Left lung (tissue), 4 donors: ENCODE measurements at regions not wholly inside any gene's neighbourhood (a gene's known extent, or its start where the extent isn't known, plus 50 kb on each side); places are given as distances from the start of the nearest gene placed in this dataset.

ENCODE experiments used
- ATAC-seq: fragments of 200-7000 bp; cut with Tn5 transposase; one replicate; pipeline ENCODE4 v1.9.1; 2020; ENCODE audit warnings: moderate library complexity
- DNase-seq, 4 donors: peaks; one replicate each; pipeline ENCODE4 v3.0.0-alpha.2; 2013 to 2020
- H3K27ac ChIP-seq, 2 donors: fragments of 200-600 bp; sonication (generic) in 1 of 2; one replicate each; pipeline versions ENCODE4 v1.5.0 to v1.8.0; 2020 to 2021
- H3K27me3 ChIP-seq, 2 donors: fragments of 200-600 bp; sonication (generic) in 1 of 2; one replicate each; pipeline versions ENCODE4 v1.5.0 to v1.8.0; 2020 to 2021
- H3K36me3 ChIP-seq, 2 donors: fragments of 200-600 bp; sonication (generic) in 1 of 2; one replicate each; pipeline versions ENCODE4 v1.5.0 to v1.8.0; 2020 to 2021
- H3K4me1 ChIP-seq, 2 donors: fragments of 200-600 bp; one replicate each; pipeline ENCODE4 v1.8.0; 2021
- H3K4me3 ChIP-seq, 2 donors: fragments of 200-600 bp; sonication (generic) in 1 of 2; one replicate each; pipeline versions ENCODE4 v1.5.0 to v1.8.0; 2020 to 2021; ENCODE audit warnings: mild to moderate bottlenecking in 1 of 2
- H3K9me3 ChIP-seq, 2 donors: fragments of 200-600 bp; sonication (generic) in 1 of 2; one replicate each; pipeline versions ENCODE4 v1.5.0 to v1.8.0; 2020 to 2021
- CTCF ChIP-seq, 2 donors: fragments of 200-600 bp; sonication (generic) in 1 of 2; IDR thresholded peaks; one replicate each; pipeline versions ENCODE4 v1.5.0 to v1.8.0; 2021; ENCODE audit warnings: antibody characterized with exemption in 2 of 2
- intact Hi-C, 2 donors: fragments of 100-400 bp; cut with DNase I; formaldehyde crosslinking; loops; one replicate each; pipeline versions ENCODE4 v1.11.2 to v1.14.2; 2022
- donor health status: DM: no; HTN: yes; CAD: no.
- donor health status: DM: no; HTN: no; CAD: no.

GRCh38 chr6:91240878-91241603 lies 654.2 kb upstream of the MAP3K7 start:
- intact Hi-C loops = no loop called here
- no peak overlapping the region for H3K4me3 ChIP-seq
- DNase-seq (no peak), ATAC-seq (no peak)
- H3K27ac ChIP-seq = no peak overlapping the region
- no peak for TF ChIP-seq CTCF (IDR thresholded peaks at IDR 0.05)
- no peaks in the 10 kb centered on the region for H3K27me3 ChIP-seq
- H3K36me3 ChIP-seq = no peaks in the 10 kb centered on the region
- H3K9me3 ChIP-seq = no peaks in the 10 kb centered on the region
- no peaks in the 10 kb centered on the region for H3K4me1 ChIP-seq

- intact Hi-C loops = no loop called here
- Histone ChIP-seq H3K36me3 (no peaks in the 10 kb centered on the region), H3K27me3 (no peaks in the 10 kb centered on the region), H3K4me3 (no peak overlapping the region), H3K27ac (no peak overlapping the region), H3K4me1 (no peaks in the 10 kb centered on the region), H3K9me3 (no peaks in the 10 kb centered on the region)
- ATAC-seq (peak; percentile 71), DNase-seq (no peak)
- no peak for TF ChIP-seq CTCF (IDR thresholded peaks at IDR 0.05)
Observed at GRCh38 chr6:91221072-91221720, 634.3 kb upstream of the MAP3K7 start.

GRCh38 chr6:91213229-91213901 lies 626.5 kb upstream of the MAP3K7 start:
- intact Hi-C loops = no loop called here
- DNase-seq (no peak), ATAC-seq (no peak)
- H3K4me1 ChIP-seq = no peaks in the 10 kb centered on the region
- no peaks in the 10 kb centered on the region for H3K36me3 ChIP-seq
- no peak overlapping the region for H3K4me3 ChIP-seq
- peaks cover 0 to 19% of the 10 kb centered on the region in 2 donors for H3K9me3 ChIP-seq
- TF ChIP-seq CTCF (IDR thresholded peaks at IDR 0.05) = no peak
- H3K27me3 ChIP-seq = no peaks in the 10 kb centered on the region
- H3K27ac ChIP-seq = no peak overlapping the region

GRCh38 chr6:91198588-91199255 lies 611.9 kb upstream of the MAP3K7 start:
- ATAC-seq (no peak), DNase-seq (no peak)
- Histone ChIP-seq H3K36me3 (no peaks in the 10 kb centered on the region), H3K27ac (no peak overlapping the region), H3K4me3 (no peak overlapping the region), H3K27me3 (no peaks in the 10 kb centered on the region), H3K9me3 (no peaks in the 10 kb centered on the region), H3K4me1 (no peaks in the 10 kb centered on the region)
- no peak for TF ChIP-seq CTCF (IDR thresholded peaks at IDR 0.05)
- intact Hi-C loops = no loop called here

GRCh38 chr6:91196729-91197128 lies 609.9 kb upstream of the MAP3K7 start:
- H3K27me3 ChIP-seq = no peaks in the 10 kb centered on the region
- no peaks in the 10 kb centered on the region for H3K4me1 ChIP-seq
- no peak for DNase-seq
- H3K27ac ChIP-seq = no peak overlapping the region
- ATAC-seq = no peak
- intact Hi-C loops = no loop called here
- H3K36me3 ChIP-seq = no peaks in the 10 kb centered on the region
- no peak for TF ChIP-seq CTCF (IDR thresholded peaks at IDR 0.05)
- H3K4me3 ChIP-seq = no peak overlapping the region
- no peaks in the 10 kb centered on the region for H3K9me3 ChIP-seq
